ENCODE measurements at regions not wholly inside any gene's neighbourhood (a gene's known extent, or its start where the extent isn't known, plus 50 kb on each side); places are given as distances from the start of the nearest gene placed in this dataset.

- no peaks in the 10 kb centered on the region for H3K9me3 ChIP-seq
- DNase-seq = no peak
- H3K36me3 ChIP-seq = no peaks in the 10 kb centered on the region
- no peaks in the 10 kb centered on the region for H3K27me3 ChIP-seq
- no peak overlapping the region for H3K4me3 ChIP-seq (ENCODE audit: low read depth, low read length)
- no peaks in the 10 kb centered on the region for H3K4me1 ChIP-seq
- TF ChIP-seq, protein P1, sequence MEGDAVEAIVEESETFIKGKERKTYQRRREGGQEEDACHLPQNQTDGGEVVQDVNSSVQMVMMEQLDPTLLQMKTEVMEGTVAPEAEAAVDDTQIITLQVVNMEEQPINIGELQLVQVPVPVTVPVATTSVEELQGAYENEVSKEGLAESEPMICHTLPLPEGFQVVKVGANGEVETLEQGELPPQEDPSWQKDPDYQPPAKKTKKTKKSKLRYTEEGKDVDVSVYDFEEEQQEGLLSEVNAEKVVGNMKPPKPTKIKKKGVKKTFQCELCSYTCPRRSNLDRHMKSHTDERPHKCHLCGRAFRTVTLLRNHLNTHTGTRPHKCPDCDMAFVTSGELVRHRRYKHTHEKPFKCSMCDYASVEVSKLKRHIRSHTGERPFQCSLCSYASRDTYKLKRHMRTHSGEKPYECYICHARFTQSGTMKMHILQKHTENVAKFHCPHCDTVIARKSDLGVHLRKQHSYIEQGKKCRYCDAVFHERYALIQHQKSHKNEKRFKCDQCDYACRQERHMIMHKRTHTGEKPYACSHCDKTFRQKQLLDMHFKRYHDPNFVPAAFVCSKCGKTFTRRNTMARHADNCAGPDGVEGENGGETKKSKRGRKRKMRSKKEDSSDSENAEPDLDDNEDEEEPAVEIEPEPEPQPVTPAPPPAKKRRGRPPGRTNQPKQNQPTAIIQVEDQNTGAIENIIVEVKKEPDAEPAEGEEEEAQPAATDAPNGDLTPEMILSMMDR (IDR thresholded peaks at IDR 0.05; ENCODE audit: low read depth, low read length) = no peak
Observed at GRCh38 chr3:40992023-40992422, 207.3 kb upstream of the CTNNB1 start.

DNA sequence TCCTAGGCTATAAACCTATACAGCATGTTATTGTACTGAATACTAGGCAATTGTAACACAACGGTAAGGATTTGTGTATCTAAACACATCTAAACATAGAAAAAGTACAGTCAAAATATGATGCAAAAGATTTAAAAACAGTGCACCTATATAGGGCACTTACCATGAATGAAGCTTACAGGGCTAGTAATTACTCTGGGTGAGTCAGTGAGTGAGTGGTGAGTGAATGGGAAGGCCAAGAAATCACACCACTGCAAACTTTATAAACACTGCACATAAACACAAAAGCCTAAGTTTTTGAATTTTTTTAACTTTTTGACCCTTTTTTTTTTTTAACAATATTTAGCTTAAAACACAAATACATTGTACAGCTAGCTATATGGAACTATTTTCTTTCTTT is 204.7 kb upstream of the CTNNB1 start:
- no peak for DNase-seq
- Histone ChIP-seq H3K4me1 (no peaks in the 10 kb centered on the region), H3K4me3 (ENCODE audit: low read depth, low read length) (no peak overlapping the region), H3K27me3 (no peaks in the 10 kb centered on the region), H3K36me3 (no peaks in the 10 kb centered on the region), H3K9me3 (no peaks in the 10 kb centered on the region)
- TF ChIP-seq, protein P1 (IDR thresholded peaks at IDR 0.05; ENCODE audit: low read depth, low read length) = no peak

GRCh38 chr3:40995271-40995670 is 204.0 kb upstream of the CTNNB1 start:
- DNase-seq = no peak
- Histone ChIP-seq H3K9me3 (no peaks in the 10 kb centered on the region), H3K27me3 (no peaks in the 10 kb centered on the region), H3K4me3 (ENCODE audit: low read depth, low read length) (no peak overlapping the region), H3K4me1 (no peaks in the 10 kb centered on the region), H3K36me3 (no peaks in the 10 kb centered on the region)
- TF ChIP-seq, protein P1 (IDR thresholded peaks at IDR 0.05; ENCODE audit: low read depth, low read length) = no peak

DNA sequence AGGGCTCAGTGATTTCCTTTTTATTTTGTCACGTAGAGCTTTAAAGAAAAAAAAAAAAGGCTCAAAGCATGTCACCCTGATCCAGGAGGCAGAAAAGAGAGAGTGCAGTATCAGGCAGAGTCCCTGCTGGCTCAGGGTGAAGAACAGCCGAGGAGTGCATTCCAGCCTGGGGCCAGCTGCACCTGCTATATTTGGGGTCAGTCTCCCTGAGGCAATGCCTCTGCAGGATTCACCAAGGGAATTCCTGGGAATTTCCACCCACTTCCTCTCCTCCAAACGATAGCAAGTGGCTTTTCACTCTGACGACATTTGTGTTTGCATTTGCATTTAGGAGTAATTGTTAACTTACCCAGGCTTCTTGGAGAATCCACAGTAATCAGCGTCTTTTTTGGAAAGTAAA is 202.9 kb upstream of the CTNNB1 start:
- Histone ChIP-seq H3K4me3 (ENCODE audit: low read depth, low read length) (no peak overlapping the region), H3K9me3 (no peaks in the 10 kb centered on the region), H3K36me3 (no peaks in the 10 kb centered on the region), H3K4me1 (no peaks in the 10 kb centered on the region), H3K27me3 (no peaks in the 10 kb centered on the region)
- TF ChIP-seq, protein P1 (IDR thresholded peaks at IDR 0.05; ENCODE audit: low read depth, low read length) = no peak
- no peak for DNase-seq

DNA sequence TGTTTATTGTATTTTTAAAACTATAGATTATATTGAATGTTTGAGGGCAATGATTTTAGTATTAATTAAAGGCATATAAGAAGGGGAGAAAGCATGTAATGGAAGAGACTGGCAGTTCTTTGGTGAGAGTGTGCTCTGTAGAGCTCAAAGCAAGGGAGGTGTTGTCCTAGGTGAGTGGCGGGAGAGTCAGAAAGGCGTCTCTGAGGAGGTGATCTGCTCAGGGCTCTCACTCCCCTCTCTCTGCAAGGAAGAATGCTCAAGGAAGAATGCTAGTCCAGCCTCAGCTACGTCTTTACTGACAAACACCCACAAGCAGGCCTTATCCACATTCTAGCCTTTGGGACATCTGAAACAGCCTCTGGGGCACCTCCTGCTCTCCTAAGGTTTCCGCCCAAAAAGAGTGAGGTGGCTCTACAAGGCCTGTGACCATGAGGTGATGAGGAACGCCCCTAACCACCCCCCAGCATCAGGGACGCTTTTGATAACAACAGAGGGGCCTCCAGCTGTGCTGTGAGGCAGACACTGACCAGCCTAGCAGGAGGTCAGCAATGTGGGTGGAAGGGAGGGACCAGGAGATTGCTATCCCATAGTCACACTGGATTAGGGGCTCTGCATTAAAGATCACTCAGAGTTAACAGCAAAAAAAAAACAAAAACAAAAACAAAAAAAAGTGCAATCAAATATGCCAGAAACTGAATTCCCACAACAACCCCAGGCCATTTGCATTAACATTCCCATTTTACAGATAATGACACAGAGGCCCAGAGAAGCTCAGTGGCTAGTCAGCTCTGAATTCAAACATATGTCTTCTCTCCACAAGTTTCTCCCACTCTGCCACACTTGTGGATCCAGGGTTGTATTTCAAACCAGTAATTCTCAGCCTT is 202.2 kb upstream of the CTNNB1 start:
- DNase-seq = no peak
- Histone ChIP-seq H3K4me3 (ENCODE audit: low read depth, low read length) (no peak overlapping the region), H3K4me1 (no peaks in the 10 kb centered on the region), H3K27me3 (no peaks in the 10 kb centered on the region), H3K36me3 (no peaks in the 10 kb centered on the region), H3K9me3 (no peaks in the 10 kb centered on the region)
- TF ChIP-seq, protein P1 (IDR thresholded peaks at IDR 0.05; ENCODE audit: low read depth, low read length) = no peak
